ENCODE measurements at regions not wholly inside any gene's neighbourhood (a gene's known extent, or its start where the extent isn't known, plus 50 kb on each side); places are given as distances from the start of the nearest gene placed in this dataset.

DNA sequence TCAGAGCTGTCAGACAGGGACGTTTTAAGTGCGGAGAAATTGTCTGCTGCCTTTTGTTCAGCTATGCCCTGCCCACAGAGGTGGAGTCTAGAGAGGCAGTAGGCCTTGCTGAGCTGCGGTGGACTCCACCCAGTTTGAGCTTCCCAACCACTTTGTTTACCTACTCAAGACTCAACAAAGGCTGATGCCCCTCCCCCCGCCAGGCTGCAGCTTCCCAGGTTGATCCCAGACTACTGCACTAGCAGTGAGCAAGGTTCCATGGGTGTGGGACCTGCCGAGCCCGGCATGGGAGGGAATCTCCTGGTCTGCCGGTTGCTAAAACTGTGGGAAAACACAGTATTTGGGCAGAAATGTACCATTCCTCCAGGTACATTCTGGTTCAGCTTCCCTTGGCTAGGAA lies 282.1 kb downstream of the VGLL3 start:
- H3K4me3 ChIP-seq (replicated peaks in 1 of 2; ENCODE audit: low read depth in 2 of 2, low read length in 2 of 2) = no peak overlapping the region
- no peak for DNase-seq (ENCODE audit: low read depth in 2 of 2)
- TF ChIP-seq, protein P1, sequence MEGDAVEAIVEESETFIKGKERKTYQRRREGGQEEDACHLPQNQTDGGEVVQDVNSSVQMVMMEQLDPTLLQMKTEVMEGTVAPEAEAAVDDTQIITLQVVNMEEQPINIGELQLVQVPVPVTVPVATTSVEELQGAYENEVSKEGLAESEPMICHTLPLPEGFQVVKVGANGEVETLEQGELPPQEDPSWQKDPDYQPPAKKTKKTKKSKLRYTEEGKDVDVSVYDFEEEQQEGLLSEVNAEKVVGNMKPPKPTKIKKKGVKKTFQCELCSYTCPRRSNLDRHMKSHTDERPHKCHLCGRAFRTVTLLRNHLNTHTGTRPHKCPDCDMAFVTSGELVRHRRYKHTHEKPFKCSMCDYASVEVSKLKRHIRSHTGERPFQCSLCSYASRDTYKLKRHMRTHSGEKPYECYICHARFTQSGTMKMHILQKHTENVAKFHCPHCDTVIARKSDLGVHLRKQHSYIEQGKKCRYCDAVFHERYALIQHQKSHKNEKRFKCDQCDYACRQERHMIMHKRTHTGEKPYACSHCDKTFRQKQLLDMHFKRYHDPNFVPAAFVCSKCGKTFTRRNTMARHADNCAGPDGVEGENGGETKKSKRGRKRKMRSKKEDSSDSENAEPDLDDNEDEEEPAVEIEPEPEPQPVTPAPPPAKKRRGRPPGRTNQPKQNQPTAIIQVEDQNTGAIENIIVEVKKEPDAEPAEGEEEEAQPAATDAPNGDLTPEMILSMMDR (IDR thresholded peaks at IDR 0.05; ENCODE audit: low read depth, low read length) = no peak

DNA sequence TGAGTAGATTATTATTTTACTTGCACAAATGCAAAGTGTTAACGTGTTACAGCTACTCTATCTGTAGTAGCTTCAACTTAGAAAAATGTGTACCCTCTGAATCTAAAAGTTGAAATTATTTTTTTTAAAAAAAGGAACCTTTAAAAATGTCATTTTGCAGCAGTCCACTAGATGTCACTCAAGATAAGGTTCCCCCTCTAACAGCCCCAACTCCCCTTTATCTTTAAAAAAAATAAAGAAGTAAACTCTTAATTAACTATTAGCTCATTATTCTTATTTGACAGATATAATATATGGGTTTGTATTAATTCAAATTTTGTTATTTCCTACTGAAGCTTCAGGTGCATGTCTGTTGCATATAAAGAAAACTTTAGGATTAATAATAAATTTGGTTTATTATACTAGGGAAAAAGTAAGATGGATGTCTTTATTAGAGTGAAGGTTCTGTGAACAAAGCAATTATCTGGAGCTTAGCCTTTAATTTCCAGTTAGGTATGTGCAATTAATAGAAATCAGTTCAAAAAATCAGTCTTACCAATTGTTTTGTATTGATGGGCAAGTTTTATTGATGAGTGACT lies 288.5 kb downstream of the VGLL3 start:
- peak; percentile 2 to 25 for DNase-seq (ENCODE audit: low read depth in 2 of 2)
- TF ChIP-seq, protein P1 (IDR thresholded peaks at IDR 0.05; ENCODE audit: low read depth, low read length) = peak; percentile 48
- no peak overlapping the region for H3K4me3 ChIP-seq (replicated peaks in 1 of 2; ENCODE audit: low read depth in 2 of 2, low read length in 2 of 2)

DNA sequence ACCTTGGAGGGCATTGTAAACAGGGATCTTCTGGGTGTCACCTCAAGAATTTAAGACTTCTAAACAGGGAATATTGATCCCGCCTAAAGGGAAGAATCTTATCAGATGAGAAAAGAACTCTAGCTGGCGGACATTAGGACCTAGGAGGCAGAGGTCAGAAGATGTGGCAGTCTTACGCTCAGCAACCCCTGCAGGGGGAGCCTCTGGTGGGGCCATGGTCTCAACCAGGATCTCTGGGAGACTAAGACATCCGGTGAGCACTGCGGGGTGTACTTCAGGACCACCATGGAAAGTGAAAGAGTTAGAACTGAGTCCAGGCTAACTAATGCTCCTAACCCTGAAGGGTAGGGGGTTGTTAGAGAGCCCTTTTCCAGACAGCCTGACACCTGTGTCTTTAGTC lies 295.2 kb downstream of the VGLL3 start:
- H3K4me3 ChIP-seq (replicated peaks in 1 of 2; ENCODE audit: low read depth in 2 of 2, low read length in 2 of 2) = no peak overlapping the region
- no peak for DNase-seq (ENCODE audit: low read depth in 2 of 2)
- TF ChIP-seq, protein P1 (IDR thresholded peaks at IDR 0.05; ENCODE audit: low read depth, low read length) = no peak

DNA sequence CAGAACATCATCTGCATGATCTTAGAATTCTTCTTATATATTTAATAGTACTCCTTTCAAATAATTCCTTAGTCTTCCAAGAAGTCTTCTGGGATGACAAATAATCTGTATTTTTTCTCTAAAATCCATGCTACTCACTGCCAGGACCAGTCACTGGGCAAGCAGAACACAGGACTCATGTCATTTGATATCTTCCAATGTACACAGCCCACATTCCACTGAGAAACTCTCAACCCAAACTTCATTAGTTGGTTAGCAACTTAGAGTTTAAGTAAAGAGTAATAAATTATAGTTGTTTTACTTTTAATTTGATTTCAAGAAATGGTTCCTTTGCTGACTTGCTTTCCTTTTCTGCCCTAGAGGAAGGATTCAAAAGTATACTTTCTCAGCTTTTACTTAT lies 317.0 kb downstream of the VGLL3 start:
- TF ChIP-seq, protein P1 (IDR thresholded peaks at IDR 0.05; ENCODE audit: low read depth, low read length) = no peak
- no peak for DNase-seq (ENCODE audit: low read depth in 2 of 2)
- H3K4me3 ChIP-seq (replicated peaks in 1 of 2; ENCODE audit: low read depth in 2 of 2, low read length in 2 of 2) = no peak overlapping the region

DNA sequence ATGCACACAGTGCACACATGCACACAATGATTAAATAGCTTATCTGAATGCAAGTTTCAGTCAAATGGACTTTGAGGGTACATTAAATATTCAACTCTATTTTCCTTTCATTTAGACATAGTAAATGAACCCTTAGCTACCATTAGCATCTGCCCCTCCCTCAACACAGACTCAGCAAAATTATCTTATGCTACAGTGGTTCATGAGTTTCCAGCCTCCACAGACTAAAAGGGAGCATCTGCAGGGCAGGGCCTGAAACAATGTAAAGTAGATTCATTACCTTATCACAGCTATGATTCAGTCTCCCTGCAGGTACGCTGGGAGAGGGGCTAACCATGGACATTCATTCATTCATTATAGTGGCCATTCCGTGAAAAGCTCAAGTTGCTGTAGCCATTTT lies 329.1 kb downstream of the VGLL3 start:
- H3K4me3 ChIP-seq (replicated peaks in 1 of 2; ENCODE audit: low read depth in 2 of 2, low read length in 2 of 2) = no peak overlapping the region
- TF ChIP-seq, protein P1 (IDR thresholded peaks at IDR 0.05; ENCODE audit: low read depth, low read length) = no peak

DNA sequence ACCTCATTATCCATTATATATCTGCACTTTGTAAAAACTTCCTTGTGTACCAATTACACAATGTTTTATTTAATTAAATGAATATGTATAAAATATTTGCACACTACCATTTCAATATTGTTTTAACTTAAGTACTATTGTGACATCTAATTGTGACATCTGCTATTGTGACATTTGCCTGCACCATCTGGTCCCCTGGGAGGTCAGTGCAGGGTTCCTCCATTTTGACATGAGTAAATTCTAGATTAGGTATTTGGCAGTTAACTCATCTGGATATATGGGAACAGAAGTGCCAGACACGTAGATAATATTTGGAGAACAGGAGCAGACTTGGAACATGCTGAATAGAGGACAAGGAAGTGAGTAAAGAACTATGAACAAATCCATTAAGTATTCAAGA lies 332.1 kb downstream of the VGLL3 start:
- no peak overlapping the region for H3K4me3 ChIP-seq (replicated peaks in 1 of 2; ENCODE audit: low read depth in 2 of 2, low read length in 2 of 2)
- DNase-seq (ENCODE audit: low read depth in 2 of 2) = peak in 1 of 2 donors; percentile 1
- TF ChIP-seq, protein P1 (IDR thresholded peaks at IDR 0.05; ENCODE audit: low read depth, low read length) = no peak

More for the DNA sequence above, 329.1 kb downstream of the VGLL3 start:
- no peak for DNase-seq (ENCODE audit: low read depth in 2 of 2)
